GM21825 (cell line): ENCODE measurements at regions not wholly inside any gene's neighbourhood (a gene's known extent, or its start where the extent isn't known, plus 50 kb on each side); places are given as distances from the start of the nearest gene placed in this dataset.
"Not testable (repeated sequence)": the region's sequence is repeated elsewhere in the genome, so short reads cannot be mapped to it uniquely, and the experiment has no call there.

Experiments used
- ATAC-seq: cut with Tn5 transposase; IDR thresholded peaks from one replicate; pipeline ENCODE4 v1.9.1; 2021; ENCODE audit warnings: mild to moderate bottlenecking, moderate library complexity; ENCODE audit not compliant: unreplicated experiment

GRCh38 chr3:56957522-56957921 is 102.9 kb upstream of the SPATA12 start:
- no peak for ATAC-seq

DNA sequence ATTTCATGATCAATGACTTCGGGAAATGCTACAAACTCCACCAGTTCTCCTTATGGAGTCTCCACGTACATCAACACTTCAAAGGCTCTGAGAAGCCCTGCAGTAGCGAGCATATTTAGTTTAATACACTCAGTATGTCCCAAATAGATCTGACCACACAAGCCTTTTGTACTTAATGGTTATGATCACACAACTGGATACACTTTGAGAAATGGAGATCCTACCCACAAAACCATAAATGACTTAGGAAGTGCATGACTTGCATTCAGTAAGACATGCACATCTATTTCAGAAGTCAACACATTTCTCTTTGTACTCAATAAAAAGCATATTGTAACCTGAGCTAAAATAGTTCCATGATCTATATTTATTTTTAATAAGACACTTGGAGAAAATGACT is 103.6 kb upstream of the SPATA12 start:
- ATAC-seq: no peak

GRCh38 chr3:56955492-56956111 is 104.9 kb upstream of the SPATA12 start:
- ATAC-seq: no peak

- ATAC-seq: no peak
Observed at GRCh38 chr3:56954125-56954524, 106.3 kb upstream of the SPATA12 start.

GRCh38 chr3:56952846-56953245 is 107.6 kb upstream of the SPATA12 start:
- no peak for ATAC-seq

- no peak for ATAC-seq
Observed at GRCh38 chr3:56952061-56952460, 108.4 kb upstream of the SPATA12 start.

DNA sequence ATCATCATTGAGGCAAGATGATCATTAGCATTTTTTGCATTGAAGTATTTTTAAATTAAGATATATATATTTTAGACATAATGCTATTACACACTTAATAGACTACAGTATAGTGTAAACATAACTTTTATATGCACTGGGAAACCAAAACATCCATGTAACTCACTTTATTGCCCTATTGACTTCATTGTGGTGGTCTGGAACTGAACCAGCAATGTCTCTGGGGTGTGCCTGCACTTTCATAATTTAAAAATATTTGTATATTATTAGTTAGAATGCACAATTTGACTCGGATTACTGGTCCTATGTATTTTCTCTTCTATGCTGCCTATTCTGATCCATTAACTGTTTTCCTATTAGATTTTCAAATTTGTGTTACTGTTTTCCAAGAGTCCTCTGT is 109.1 kb upstream of the SPATA12 start:
- no peak for ATAC-seq

DNA sequence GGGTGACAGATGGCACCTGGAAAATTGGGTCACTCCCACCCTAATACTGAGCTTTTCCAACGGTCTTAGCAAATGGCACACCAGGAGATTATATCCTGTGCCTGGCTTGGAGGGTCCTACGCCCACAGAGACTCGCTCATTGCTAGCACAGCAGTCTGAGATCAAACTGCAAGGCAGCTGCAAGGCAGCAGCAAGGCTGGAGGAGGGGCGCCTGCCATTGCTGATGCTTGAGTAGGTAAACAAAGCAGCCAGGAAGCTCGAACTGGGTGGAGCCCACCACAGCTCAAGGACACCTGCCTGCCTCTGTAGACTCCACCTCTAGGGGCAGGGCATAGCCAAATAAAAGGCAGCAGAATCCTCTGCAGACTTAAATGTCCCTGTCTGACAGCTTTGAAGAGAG is 115.1 kb upstream of the SPATA12 start:
- not testable (repeated sequence) for ATAC-seq

DNA sequence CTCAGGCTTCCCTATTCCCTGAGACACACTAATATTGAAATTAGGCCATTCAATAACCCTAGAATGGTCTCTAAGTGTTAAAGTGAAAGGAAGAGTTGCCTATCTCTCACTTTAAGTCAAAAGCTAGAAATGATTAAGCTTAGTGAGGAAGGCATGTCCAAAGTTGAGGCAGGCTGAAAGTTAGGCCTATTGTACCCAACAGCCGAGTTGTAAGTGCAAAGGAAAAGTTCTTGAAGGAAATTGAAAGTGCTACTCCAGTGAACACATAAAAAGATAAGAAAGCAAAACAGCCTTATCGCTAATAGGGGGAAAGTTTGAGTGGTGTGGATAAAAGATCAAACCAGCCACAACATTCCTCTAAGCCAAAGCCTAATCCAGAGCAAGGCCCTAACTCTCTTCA is 117.9 kb upstream of the SPATA12 start:
- no peak for ATAC-seq

- ATAC-seq: no peak
Observed at GRCh38 chr3:56940976-56941375, 119.5 kb upstream of the SPATA12 start.

DNA sequence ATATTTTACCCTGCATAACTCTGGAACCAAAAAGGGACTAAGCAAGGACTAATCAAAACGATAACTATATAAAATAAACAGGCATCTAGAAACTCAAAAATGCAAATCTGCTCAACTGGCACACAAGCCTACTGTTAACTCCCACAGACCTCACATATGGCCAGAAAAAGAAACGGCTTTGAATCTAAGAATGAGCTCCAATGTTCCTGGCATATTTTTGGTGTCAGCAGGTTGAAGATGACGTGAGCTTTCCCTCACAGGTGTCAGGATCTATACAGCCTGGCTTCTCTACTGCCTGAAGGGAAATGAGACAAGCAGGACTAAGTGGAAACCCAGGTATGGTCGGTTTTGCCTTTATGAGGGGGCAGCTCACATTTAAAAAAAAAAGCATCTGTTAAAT is 120.1 kb upstream of the SPATA12 start:
- no peak for ATAC-seq

- ATAC-seq: no peak
Observed at GRCh38 chr3:56939834-56940233, 120.6 kb upstream of the SPATA12 start.

DNA sequence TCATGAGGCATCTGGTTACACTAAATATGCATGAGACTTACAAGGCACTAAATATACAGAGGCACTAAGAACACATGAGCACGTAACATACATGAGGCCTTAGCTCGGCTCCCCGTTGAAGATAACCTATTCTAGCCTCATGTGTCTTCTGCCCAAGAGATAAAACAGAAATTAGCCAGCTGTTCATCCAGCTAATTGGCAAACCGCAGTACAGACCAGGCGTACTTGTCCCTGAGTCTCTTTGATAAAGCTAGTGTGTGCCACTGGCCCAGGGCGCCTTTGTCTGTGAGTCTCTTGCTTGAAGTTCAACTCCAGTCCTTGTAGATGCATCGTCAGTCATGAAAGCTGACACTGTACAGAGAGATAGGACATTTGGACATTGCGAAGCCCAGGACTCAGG is 121.9 kb upstream of the SPATA12 start:
- ATAC-seq: no peak

- no peak for ATAC-seq
Observed at GRCh38 chr3:56937580-56937979, 122.9 kb upstream of the SPATA12 start.

- no peak for ATAC-seq
Observed at GRCh38 chr3:56935811-56936210, 124.7 kb upstream of the SPATA12 start.

DNA sequence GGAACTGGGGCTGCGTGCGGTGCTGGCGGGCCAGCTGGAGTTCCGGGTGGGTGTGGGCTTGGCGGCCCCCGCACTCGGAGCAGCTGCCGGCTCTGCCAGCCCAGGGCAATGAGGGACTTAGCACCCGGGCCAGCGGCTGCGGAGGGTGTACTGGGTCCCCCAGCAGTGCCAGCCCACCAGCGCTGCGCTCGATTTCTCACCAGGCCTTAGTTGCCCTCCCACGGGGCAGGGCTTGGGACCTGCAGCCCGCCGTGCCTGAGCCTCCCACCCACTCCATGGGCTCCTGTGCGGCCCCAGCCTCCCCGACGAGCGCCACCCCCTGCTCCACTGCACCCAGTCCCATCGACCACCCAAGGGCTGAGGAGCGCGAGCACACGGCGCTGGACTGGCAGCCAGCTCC is 126.0 kb upstream of the SPATA12 start:
- not testable (repeated sequence) for ATAC-seq

DNA sequence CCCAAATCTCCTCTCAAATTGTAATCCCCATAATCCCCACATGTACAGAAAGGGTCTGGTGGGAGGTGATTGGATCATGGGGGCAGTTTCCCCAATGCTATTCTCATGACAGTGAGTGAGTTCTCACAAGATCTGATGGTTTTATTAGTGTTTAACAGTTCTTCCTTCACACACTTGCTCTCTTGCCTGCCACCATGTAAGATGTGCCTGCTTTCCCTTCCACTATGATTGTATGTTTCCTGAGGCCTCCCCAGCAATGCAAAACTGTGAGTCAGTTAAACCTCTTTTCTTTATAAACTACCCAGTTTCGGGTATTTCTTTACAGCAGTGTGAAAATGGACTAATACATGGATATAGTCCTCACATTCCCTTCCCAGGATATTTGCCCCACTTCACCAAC is 126.7 kb upstream of the SPATA12 start:
- no peak for ATAC-seq

GRCh38 chr3:56932866-56933265 is 127.6 kb upstream of the SPATA12 start:
- ATAC-seq: no peak

DNA sequence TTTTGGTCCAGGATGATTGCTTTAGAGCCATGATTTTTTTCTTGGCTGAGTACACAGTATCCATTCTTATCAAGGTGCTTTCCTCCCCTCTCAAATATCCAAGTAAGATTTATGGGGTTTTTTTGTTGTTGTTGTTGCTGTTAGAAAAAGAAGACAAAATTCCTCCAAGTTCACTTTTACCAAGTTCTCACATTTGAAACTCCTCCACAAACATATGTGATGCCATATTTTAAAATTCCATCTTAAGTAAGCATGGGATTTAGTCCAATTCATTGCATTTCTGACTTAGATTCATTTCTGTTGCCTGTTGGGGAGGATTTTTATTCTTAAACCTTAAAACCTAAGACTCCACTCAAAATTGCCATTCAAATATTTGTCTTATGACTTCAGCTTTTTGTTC is 128.6 kb upstream of the SPATA12 start:
- no peak for ATAC-seq

GRCh38 chr3:56930706-56931105 is 129.0 kb upstream of the ARHGEF3 start:
- ATAC-seq: no peak

GRCh38 chr3:56929809-56930615 is 128.3 kb upstream of the ARHGEF3 start:
- no peak for ATAC-seq

DNA sequence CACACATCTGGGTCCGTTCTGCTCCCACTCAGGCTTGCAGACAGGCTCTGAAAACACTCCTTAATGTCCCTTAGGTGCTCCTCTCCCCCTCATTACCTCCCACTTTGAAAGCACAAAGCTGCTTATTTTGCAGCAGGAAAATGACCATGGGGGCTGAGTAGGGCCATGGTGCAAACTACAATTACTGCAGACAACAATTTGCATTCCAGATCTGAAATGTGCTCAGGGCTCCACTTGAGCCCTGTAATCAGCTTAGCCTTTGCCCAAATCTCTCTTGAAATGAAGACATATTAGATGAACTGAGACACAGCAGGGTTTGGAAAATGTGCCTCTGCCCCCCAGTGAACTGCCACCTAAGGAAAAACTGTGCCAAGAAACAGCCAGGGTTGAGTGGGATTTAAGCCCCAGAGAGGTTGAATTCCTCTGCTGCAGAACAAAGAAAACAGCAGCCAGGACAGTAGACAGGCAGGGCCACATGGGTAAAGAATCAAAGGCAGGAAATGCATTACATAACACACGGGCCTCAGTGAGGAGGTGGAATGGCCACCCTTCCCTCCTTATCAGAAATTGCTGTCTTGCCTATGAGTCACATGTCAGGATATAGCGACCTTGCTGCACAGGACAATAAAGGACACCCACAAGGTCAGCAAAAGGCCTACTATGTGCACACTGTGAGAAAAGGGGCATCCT is 126.8 kb upstream of the ARHGEF3 start:
- ATAC-seq: no peak
